BJ (cell line): ENCODE measurements at regions not wholly inside any gene's neighbourhood (a gene's known extent, or its start where the extent isn't known, plus 50 kb on each side); places are given as distances from the start of the nearest gene placed in this dataset.
"Not testable (repeated sequence)": the region's sequence is repeated elsewhere in the genome, so short reads cannot be mapped to it uniquely, and the experiment has no call there.

Experiments
- CTCF ChIA-PET: fragments of 350-600 bp; formaldehyde crosslinking; extraction: SDS; loops from one replicate; lab custom pipeline; 2021; ENCODE audit warnings: antibody characterized with exemption, inconsistent platforms; lab: Yijun Ruan, JAX
- POLR2A ChIA-PET: fragments of 300-600 bp; sonication (Branson Sonifier 250); formaldehyde crosslinking; extraction: SDS; loops from one replicate; lab custom pipeline; 2021; ENCODE audit warnings: antibody characterized with exemption; lab: Charles Lee
- DNase-seq: peaks from one replicate; pipeline ENCODE4 v3.0.0-alpha.2; 2011; ENCODE audit warnings: low read depth
- H3K27me3 ChIP-seq: 2 replicates; pipeline ENCODE4 v1.6.0; 2011; ENCODE audit warnings: low read length; ENCODE audit not compliant: control insufficient read depth, insufficient read depth
- H3K36me3 ChIP-seq: 2 replicates; pipeline ENCODE4 v1.5.1; 2011; ENCODE audit warnings: low read length; ENCODE audit not compliant: control insufficient read depth, insufficient read depth
- H3K4me3 ChIP-seq: 2 replicates; pipeline ENCODE4 v1.5.1; 2011; ENCODE audit warnings: low read depth, mild to moderate bottlenecking, control low read depth, low read length
- TF ChIP-seq, protein P1 (sequence below): IDR thresholded peaks from 2 replicates; pipeline ENCODE4 v1.5.1; 2011; ENCODE audit warnings: low read depth, mild to moderate bottlenecking, control low read depth, inconsistent platforms, low read length, moderate library complexity; ENCODE audit not compliant: insufficient read depth

DNA sequence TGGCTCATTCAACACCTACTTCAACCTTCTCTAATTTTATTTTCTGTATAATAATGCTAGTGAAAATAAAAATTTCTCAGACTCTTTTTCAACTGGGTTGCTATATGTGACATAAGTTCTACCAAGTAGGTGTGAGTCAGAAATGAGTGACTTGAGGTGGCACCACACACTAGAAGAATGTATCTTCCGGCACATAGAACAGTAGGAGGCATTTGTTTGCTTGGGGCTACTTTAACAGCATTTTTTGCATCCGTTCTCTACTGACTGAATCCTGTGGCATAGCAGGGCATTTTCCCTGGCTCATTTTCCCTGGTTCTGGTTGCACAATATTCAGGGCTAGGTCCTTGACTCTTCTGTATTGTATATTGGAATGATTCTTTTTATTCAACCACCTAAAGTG lies 194.0 kb upstream of the SLC16A7 start:
- TF ChIP-seq, protein P1, sequence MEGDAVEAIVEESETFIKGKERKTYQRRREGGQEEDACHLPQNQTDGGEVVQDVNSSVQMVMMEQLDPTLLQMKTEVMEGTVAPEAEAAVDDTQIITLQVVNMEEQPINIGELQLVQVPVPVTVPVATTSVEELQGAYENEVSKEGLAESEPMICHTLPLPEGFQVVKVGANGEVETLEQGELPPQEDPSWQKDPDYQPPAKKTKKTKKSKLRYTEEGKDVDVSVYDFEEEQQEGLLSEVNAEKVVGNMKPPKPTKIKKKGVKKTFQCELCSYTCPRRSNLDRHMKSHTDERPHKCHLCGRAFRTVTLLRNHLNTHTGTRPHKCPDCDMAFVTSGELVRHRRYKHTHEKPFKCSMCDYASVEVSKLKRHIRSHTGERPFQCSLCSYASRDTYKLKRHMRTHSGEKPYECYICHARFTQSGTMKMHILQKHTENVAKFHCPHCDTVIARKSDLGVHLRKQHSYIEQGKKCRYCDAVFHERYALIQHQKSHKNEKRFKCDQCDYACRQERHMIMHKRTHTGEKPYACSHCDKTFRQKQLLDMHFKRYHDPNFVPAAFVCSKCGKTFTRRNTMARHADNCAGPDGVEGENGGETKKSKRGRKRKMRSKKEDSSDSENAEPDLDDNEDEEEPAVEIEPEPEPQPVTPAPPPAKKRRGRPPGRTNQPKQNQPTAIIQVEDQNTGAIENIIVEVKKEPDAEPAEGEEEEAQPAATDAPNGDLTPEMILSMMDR = no peak
- Histone ChIP-seq H3K4me3 (no peak overlapping the region), H3K27me3 (no peaks in the 10 kb centered on the region), H3K36me3 (no peaks in the 10 kb centered on the region)
- POLR2A ChIA-PET = interaction anchor here (0.6 kb wide), 1 partner anchor 17 kb away, joined by 4 read pairs; no protein-coding TSS in a partner anchor
- DNase-seq = no peak
- CTCF ChIA-PET = interaction anchor here (0.6 to 1.2 kb wide), 2 partner anchors 29 to 1542 kb away, joined by 3 read pairs; no protein-coding TSS in a partner anchor

DNA sequence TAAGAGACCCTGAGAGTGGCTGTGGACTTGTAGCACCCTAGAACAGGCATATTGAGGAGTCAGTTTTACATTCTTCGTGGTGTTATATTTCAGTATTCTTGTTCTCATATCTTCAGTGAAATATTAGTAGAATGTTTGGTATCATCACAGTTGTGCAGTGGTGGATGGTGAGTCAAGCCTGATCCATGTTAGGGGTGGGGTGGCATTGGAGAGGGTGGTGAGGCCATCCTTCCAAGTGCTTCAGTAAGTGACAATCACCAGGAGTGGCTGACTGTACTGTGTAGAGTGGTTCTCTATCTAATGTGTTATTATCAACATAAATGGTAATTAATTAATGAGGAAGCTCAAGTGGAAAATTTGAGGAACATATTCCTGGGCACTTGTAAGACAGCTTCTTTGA lies 197.7 kb upstream of the SLC16A7 start:
- ChIA-PET POLR2A (no interaction called here), CTCF (interaction anchor here (1.2 to 1.8 kb wide), 3 partner anchors 9 to 26 kb away, joined by 4 to 5 read pairs (median 5); no protein-coding TSS in a partner anchor)
- Histone ChIP-seq H3K4me3 (no peak overlapping the region), H3K27me3 (no peaks in the 10 kb centered on the region), H3K36me3 (no peaks in the 10 kb centered on the region)
- TF ChIP-seq, protein P1 = no peak
- DNase-seq = no peak

DNA sequence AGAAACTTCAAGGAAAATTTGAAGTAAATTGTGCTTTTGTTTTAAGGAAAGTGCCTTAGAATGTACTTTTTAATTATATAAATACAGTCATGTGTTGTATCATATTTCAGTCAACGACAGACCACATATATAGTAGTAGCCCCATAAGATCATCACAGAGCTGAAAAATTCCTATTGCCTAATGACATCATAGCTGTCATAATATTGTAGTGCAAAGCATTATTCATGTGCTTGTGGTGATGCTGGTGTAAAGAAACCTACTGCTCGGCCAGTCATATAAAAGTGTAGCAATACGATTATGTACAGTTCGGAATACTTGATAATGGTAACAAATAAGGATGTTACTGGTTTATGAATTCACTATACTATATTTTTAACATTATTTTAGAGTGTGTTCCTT lies 198.9 kb upstream of the SLC16A7 start:
- ChIA-PET CTCF (interaction anchor here (1.4 to 1.8 kb wide), 2 partner anchors 11 to 15 kb away, joined by 5 read pairs; no protein-coding TSS in a partner anchor), POLR2A (no interaction called here)

DNA sequence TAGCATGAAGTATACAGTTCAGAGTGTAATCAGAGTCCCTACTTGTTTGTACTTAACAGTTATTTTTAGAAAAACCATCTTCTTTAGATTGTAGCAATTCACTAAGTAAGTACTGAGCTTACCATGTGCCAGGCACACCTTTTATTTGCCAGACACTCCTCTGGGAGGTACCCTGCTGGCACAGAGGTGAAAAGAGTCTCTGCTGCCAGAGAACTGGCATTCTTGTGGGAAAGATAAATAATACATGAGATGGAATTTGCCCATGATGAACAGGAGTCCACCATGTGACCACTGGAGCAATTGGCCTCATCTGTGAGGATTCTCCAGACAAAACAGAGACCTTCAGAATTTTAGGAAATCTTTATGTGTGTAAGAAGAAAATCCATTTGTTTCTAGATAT lies 199.3 kb upstream of the SLC16A7 start:
- Histone ChIP-seq H3K4me3 (no peak overlapping the region), H3K36me3 (no peaks in the 10 kb centered on the region), H3K27me3 (no peaks in the 10 kb centered on the region)
- TF ChIP-seq, protein P1 = no peak
- ChIA-PET POLR2A (interaction anchor here (0.7 kb wide), 1 partner anchor 32 kb away, joined by 4 read pairs; no protein-coding TSS in a partner anchor), CTCF (no interaction called here)
- no peak for DNase-seq

More for the DNA sequence above, 198.9 kb upstream of the SLC16A7 start:
- no peak for DNase-seq
- TF ChIP-seq, protein P1 = no peak
- no peaks in the 10 kb centered on the region for H3K36me3 ChIP-seq
- no peaks in the 10 kb centered on the region for H3K27me3 ChIP-seq
- H3K4me3 ChIP-seq = no peak overlapping the region

DNA sequence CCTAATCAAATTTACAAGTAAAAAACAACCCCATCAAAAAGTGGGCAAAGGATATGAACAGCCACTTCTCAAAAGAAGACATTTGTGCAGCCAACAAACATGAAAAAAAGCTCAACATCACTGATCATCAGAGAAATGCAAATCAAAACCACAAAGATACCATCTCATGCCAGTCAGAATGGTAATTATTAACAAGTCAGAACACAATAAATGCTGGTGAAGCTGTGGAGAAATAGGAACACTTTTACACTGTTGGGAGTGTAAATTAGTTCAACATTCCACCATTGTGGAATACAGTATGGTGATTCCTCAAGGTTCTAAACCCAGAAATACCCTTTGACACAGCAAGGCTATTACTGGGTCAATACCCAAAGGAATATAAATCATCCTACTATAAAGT lies 200.5 kb upstream of the SLC16A7 start:
- POLR2A ChIA-PET, H3K36me3 ChIP-seq, H3K4me3 ChIP-seq, H3K27me3 ChIP-seq, DNase-seq: not testable (repeated sequence)
- CTCF ChIA-PET = interaction anchor here (1.7 kb wide), 1 partner anchor 9 kb away, joined by 7 read pairs; no protein-coding TSS in a partner anchor

DNA sequence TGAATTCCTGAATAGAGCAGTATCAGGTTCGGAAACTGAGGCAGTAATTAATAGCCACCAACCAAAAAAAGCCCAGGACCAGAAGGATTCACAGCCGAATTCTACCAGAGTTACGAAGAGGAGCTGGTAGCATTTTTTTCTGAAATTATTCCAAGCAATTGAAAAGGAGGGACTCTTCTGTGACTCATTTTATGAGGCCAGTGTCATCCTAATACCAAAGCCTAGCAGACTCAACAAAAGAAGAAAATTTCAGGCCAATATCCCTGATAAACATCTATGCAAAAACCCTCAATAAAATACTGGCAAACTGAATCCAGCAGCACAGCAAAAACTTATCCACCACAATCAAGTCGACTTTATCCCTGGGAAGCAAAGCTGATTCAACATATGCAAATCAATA lies 202.3 kb upstream of the SLC16A7 start:
- no peaks in the 10 kb centered on the region for H3K36me3 ChIP-seq
- DNase-seq = no peak
- no peak overlapping the region for H3K4me3 ChIP-seq
- CTCF ChIA-PET = interaction anchor here (0.6 to 1.7 kb wide), 3 partner anchors 9 to 201 kb away, joined by 3 to 7 read pairs (median 5); no protein-coding TSS in a partner anchor
- TF ChIP-seq, protein P1 = no peak
- no peaks in the 10 kb centered on the region for H3K27me3 ChIP-seq
- POLR2A ChIA-PET = no interaction called here
